ENCODE measurements at regions not wholly inside any gene's neighbourhood (a gene's known extent, or its start where the extent isn't known, plus 50 kb on each side); places are given as distances from the start of the nearest gene placed in this dataset.

GRCh38 chr5:158419186-158419585, 560.2 kb upstream of the CLINT1 start:
- TF ChIP-seq, protein P1, sequence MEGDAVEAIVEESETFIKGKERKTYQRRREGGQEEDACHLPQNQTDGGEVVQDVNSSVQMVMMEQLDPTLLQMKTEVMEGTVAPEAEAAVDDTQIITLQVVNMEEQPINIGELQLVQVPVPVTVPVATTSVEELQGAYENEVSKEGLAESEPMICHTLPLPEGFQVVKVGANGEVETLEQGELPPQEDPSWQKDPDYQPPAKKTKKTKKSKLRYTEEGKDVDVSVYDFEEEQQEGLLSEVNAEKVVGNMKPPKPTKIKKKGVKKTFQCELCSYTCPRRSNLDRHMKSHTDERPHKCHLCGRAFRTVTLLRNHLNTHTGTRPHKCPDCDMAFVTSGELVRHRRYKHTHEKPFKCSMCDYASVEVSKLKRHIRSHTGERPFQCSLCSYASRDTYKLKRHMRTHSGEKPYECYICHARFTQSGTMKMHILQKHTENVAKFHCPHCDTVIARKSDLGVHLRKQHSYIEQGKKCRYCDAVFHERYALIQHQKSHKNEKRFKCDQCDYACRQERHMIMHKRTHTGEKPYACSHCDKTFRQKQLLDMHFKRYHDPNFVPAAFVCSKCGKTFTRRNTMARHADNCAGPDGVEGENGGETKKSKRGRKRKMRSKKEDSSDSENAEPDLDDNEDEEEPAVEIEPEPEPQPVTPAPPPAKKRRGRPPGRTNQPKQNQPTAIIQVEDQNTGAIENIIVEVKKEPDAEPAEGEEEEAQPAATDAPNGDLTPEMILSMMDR (conservative IDR thresholded peaks at IDR 0.05) = no peak
- TF ChIP-seq EZH2 (IDR thresholded peaks at IDR 0.05; ENCODE audit: low read depth) = no peak
